HepG2 (cell line): ENCODE measurements at regions not wholly inside any gene's neighbourhood (a gene's known extent, or its start where the extent isn't known, plus 50 kb on each side); places are given as distances from the start of the nearest gene placed in this dataset.
A peak's percentile ranks its signal among the peaks of the same experiment; 100 is the strongest.

ENCODE experiments used
- BRD4 ChIP-seq: sonication (generic); formaldehyde crosslinking; IDR thresholded peaks from 2 replicates; pipeline ENCODE4 v1.4.0; 2020; ENCODE audit warnings: missing genetic modification reagents
- FOXO1 ChIP-seq: sonication (generic); formaldehyde crosslinking; IDR thresholded peaks from 2 replicates; pipeline ENCODE4 v1.4.0; 2020; ENCODE audit warnings: missing genetic modification reagents
- GLI4 ChIP-seq: sonication (generic); formaldehyde crosslinking; IDR thresholded peaks from 2 replicates; pipeline ENCODE4 v1.5.1; 2020; ENCODE audit warnings: missing genetic modification reagents, mild to moderate bottlenecking, moderate library complexity, borderline replicate concordance
- KDM4B ChIP-seq: sonication (generic); formaldehyde crosslinking; IDR thresholded peaks from 2 replicates; pipeline ENCODE4 v1.4.0; 2020; ENCODE audit warnings: missing genetic modification reagents
- MYC ChIP-seq: sonication (generic); formaldehyde crosslinking; IDR thresholded peaks from 2 replicates; pipeline ENCODE4 v1.9.0; 2021; ENCODE audit warnings: missing genetic modification reagents, borderline replicate concordance
- NFIC ChIP-seq: IDR thresholded peaks from 2 replicates; pipeline ENCODE4 v1.6.1; 2012; ENCODE audit warnings: mild to moderate bottlenecking, low read length, inconsistent platforms
- PAF1 ChIP-seq: IDR thresholded peaks from 2 replicates; pipeline ENCODE4 v1.6.1; 2016; ENCODE audit warnings: missing genetic modification reagents, missing compliant biosample characterization
- SRY ChIP-seq: sonication (generic); formaldehyde crosslinking; IDR thresholded peaks from 2 replicates; pipeline ENCODE4 v1.8.0; 2022; ENCODE audit warnings: mild to moderate bottlenecking, missing genetic modification reagents
- ZKSCAN5 ChIP-seq: sonication (generic); formaldehyde crosslinking; IDR thresholded peaks from 2 replicates; pipeline ENCODE4 v1.5.1; 2020; ENCODE audit warnings: mild to moderate bottlenecking, missing genetic modification reagents
- ZNF251 ChIP-seq: sonication (generic); formaldehyde crosslinking; IDR thresholded peaks from 2 replicates; pipeline ENCODE4 v1.9.0; 2021; ENCODE audit warnings: mild to moderate bottlenecking, missing genetic modification reagents
- ZNF382 ChIP-seq: sonication (generic); formaldehyde crosslinking; IDR thresholded peaks from 2 replicates; pipeline ENCODE4 v1.5.0; 2020; ENCODE audit warnings: missing genetic modification reagents, mild to moderate bottlenecking, borderline replicate concordance
- ZNF629 ChIP-seq: sonication (generic); formaldehyde crosslinking; conservative IDR thresholded peaks from 2 replicates; pipeline ENCODE4 v1.5.0; 2020; ENCODE audit warnings: missing genetic modification reagents
- ZNF703 ChIP-seq: sonication (generic); formaldehyde crosslinking; IDR thresholded peaks from 2 replicates; pipeline ENCODE4 v1.5.1; 2020; ENCODE audit warnings: missing genetic modification reagents, mild to moderate bottlenecking, moderate library complexity, borderline replicate concordance
- ZNF781 ChIP-seq: sonication (generic); formaldehyde crosslinking; IDR thresholded peaks from 2 replicates; pipeline ENCODE4 v1.5.1; 2020; ENCODE audit warnings: borderline replicate concordance, mild to moderate bottlenecking, missing genetic modification reagents; ENCODE audit errors: not compliant biosample characterization
- TF ChIP-seq, protein P1 (sequence below): fragments of 450-650 bp; IDR thresholded peaks from 2 replicates; pipeline ENCODE4 v1.6.1; 2016
- TF ChIP-seq, protein P2 (sequence below): sonication (generic); formaldehyde crosslinking; IDR thresholded peaks from 2 replicates; pipeline ENCODE4 v1.4.0; 2020; ENCODE audit warnings: missing genetic modification reagents
- TF ChIP-seq, protein P3 (sequence below): sonication (generic); formaldehyde crosslinking; IDR thresholded peaks from 2 replicates; pipeline ENCODE4 v1.5.0; 2020; ENCODE audit warnings: mild to moderate bottlenecking, missing genetic modification reagents
- TF ChIP-seq, protein P4 (sequence below): IDR thresholded peaks from 2 replicates; pipeline ENCODE4 v1.6.1; 2016; ENCODE audit warnings: low read depth, missing genetic modification reagents, missing compliant biosample characterization

DNA sequence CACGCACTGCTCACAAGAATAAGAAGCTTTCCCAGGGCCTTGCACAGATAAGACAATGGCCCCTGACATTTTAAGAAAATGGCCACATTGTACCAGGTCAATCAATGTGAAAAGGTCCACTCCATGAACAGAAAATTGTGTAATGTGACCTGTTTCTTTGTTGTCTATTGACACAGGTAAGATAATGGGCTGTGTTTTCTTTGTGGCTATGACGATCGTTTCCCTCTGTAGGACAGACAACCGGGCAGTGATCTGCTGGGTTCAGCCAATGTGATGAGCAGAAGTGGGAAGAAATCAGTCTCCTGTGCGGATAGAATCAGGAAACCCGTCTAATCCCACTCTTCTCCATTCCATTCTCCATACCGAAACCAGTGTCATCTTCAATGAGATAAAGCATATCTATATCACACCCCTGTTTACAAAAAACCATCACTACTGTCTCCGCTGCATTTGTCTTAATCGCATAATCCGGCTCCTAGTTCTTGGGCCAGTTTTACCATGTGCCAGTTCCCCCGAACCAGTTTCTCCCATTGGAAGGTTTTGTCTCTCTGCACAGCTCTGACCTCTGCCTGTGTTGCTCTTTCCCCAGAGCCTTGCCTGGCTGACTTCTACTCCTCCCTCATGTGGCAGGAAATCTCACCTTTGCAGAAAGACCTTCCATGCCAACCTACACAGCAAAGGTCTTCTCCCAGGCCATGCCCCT, 66.9 kb upstream of the ATF7IP2 start (continued):
- 0 out of 2 replicates have a peak, but pooled peaks have one; percentile 35 for TF ChIP-seq ZKSCAN5 (CRISPR knock-in tag)
- TF ChIP-seq, protein P1, sequence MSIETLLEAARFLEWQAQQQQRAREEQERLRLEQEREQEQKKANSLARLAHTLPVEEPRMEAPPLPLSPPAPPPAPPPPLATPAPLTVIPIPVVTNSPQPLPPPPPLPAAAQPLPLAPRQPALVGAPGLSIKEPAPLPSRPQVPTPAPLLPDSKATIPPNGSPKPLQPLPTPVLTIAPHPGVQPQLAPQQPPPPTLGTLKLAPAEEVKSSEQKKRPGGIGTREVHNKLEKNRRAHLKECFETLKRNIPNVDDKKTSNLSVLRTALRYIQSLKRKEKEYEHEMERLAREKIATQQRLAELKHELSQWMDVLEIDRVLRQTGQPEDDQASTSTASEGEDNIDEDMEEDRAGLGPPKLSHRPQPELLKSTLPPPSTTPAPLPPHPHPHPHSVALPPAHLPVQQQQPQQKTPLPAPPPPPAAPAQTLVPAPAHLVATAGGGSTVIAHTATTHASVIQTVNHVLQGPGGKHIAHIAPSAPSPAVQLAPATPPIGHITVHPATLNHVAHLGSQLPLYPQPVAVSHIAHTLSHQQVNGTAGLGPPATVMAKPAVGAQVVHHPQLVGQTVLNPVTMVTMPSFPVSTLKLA, result no peak
- no peak for TF ChIP-seq KDM4B (CRISPR knock-in tag)
- peak; percentile 93 for TF ChIP-seq NFIC
- 0 out of 2 replicates have a peak, but pooled peaks have one; percentile 13 for TF ChIP-seq GLI4 (CRISPR knock-in tag)
- no peak for TF ChIP-seq ZNF382 (CRISPR knock-in tag)
- TF ChIP-seq, protein P2, sequence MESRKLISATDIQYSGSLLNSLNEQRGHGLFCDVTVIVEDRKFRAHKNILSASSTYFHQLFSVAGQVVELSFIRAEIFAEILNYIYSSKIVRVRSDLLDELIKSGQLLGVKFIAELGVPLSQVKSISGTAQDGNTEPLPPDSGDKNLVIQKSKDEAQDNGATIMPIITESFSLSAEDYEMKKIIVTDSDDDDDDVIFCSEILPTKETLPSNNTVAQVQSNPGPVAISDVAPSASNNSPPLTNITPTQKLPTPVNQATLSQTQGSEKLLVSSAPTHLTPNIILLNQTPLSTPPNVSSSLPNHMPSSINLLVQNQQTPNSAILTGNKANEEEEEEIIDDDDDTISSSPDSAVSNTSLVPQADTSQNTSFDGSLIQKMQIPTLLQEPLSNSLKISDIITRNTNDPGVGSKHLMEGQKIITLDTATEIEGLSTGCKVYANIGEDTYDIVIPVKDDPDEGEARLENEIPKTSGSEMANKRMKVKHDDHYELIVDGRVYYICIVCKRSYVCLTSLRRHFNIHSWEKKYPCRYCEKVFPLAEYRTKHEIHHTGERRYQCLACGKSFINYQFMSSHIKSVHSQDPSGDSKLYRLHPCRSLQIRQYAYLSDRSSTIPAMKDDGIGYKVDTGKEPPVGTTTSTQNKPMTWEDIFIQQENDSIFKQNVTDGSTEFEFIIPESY (CRISPR knock-in tag), result peak; percentile 50; the same call in 1 of the 2 replicates
- no peak for TF ChIP-seq ZNF703 (CRISPR knock-in tag)
- TF ChIP-seq BRD4 (CRISPR knock-in tag), result no peak
- TF ChIP-seq PAF1, result no peak
- TF ChIP-seq ZNF781 (CRISPR knock-in tag), result peak; percentile 57
- 0 out of 2 replicates have a peak, but pooled peaks have one; percentile 17 for TF ChIP-seq MYC (CRISPR knock-in tag)
- TF ChIP-seq, protein P3, sequence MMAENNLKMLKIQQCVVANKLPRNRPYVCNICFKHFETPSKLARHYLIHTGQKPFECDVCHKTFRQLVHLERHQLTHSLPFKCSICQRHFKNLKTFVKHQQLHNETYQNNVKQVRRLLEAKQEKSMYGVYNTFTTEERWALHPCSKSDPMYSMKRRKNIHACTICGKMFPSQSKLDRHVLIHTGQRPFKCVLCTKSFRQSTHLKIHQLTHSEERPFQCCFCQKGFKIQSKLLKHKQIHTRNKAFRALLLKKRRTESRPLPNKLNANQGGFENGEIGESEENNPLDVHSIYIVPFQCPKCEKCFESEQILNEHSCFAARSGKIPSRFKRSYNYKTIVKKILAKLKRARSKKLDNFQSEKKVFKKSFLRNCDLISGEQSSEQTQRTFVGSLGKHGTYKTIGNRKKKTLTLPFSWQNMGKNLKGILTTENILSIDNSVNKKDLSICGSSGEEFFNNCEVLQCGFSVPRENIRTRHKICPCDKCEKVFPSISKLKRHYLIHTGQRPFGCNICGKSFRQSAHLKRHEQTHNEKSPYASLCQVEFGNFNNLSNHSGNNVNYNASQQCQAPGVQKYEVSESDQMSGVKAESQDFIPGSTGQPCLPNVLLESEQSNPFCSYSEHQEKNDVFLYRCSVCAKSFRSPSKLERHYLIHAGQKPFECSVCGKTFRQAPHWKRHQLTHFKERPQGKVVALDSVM (CRISPR knock-in tag), result peak; percentile 62
- no peak for TF ChIP-seq ZNF251 (CRISPR knock-in tag)
- TF ChIP-seq FOXO1 (CRISPR knock-in tag), result peak; percentile 98
- peak; percentile 42; the same call in 1 of the 2 replicates for TF ChIP-seq ZNF629 (CRISPR knock-in tag)
- TF ChIP-seq, protein P4, sequence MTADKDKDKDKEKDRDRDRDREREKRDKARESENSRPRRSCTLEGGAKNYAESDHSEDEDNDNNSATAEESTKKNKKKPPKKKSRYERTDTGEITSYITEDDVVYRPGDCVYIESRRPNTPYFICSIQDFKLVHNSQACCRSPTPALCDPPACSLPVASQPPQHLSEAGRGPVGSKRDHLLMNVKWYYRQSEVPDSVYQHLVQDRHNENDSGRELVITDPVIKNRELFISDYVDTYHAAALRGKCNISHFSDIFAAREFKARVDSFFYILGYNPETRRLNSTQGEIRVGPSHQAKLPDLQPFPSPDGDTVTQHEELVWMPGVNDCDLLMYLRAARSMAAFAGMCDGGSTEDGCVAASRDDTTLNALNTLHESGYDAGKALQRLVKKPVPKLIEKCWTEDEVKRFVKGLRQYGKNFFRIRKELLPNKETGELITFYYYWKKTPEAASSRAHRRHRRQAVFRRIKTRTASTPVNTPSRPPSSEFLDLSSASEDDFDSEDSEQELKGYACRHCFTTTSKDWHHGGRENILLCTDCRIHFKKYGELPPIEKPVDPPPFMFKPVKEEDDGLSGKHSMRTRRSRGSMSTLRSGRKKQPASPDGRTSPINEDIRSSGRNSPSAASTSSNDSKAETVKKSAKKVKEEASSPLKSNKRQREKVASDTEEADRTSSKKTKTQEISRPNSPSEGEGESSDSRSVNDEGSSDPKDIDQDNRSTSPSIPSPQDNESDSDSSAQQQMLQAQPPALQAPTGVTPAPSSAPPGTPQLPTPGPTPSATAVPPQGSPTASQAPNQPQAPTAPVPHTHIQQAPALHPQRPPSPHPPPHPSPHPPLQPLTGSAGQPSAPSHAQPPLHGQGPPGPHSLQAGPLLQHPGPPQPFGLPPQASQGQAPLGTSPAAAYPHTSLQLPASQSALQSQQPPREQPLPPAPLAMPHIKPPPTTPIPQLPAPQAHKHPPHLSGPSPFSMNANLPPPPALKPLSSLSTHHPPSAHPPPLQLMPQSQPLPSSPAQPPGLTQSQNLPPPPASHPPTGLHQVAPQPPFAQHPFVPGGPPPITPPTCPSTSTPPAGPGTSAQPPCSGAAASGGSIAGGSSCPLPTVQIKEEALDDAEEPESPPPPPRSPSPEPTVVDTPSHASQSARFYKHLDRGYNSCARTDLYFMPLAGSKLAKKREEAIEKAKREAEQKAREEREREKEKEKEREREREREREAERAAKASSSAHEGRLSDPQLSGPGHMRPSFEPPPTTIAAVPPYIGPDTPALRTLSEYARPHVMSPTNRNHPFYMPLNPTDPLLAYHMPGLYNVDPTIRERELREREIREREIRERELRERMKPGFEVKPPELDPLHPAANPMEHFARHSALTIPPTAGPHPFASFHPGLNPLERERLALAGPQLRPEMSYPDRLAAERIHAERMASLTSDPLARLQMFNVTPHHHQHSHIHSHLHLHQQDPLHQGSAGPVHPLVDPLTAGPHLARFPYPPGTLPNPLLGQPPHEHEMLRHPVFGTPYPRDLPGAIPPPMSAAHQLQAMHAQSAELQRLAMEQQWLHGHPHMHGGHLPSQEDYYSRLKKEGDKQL, result peak; percentile 91
- no peak for TF ChIP-seq SRY
